DOHH2 (cell line): ENCODE measurements at regions not wholly inside any gene's neighbourhood (a gene's known extent, or its start where the extent isn't known, plus 50 kb on each side); places are given as distances from the start of the nearest gene placed in this dataset.

Source experiments
- CTCF ChIP-seq: fragments of 200-600 bp; sonication (generic); IDR thresholded peaks from one replicate; pipeline ENCODE4 v1.5.1; 2014; ENCODE audit warnings: antibody characterized with exemption, mild to moderate bottlenecking, low read depth, low read length; ENCODE audit not compliant: poor library complexity, severe bottlenecking
- EZH2phosphoT487 ChIP-seq: fragments of 200-600 bp; sonication (generic); IDR thresholded peaks from 2 replicates; pipeline ENCODE4 v1.6.1; 2017; ENCODE audit warnings: borderline replicate concordance, mild to moderate bottlenecking, antibody characterized with exemption, low read length, moderate library complexity, mixed read lengths

DNA sequence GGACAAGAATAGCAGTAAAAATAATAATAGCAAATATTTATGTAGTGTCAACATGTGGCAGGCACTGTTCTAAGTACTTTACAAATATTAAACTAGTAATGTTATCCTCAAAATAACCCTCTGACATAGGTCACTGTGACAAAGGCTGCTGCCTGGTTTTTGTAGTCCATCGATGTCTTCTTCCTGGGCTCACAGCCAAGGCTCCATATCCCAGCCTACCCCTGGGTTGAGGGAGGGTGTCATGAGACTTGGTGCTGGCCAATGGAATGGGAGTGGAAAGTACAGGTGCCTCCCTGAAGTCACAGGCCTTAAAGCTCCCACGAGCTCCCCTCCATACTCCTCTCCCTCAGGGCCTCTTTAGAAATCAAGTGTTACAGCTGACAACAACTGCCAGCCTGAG, 159.3 kb downstream of the CYRIA start:
- TF ChIP-seq CTCF: no peak
- no peak for TF ChIP-seq EZH2phosphoT487
